ENCODE measurements at regions not wholly inside any gene's neighbourhood (a gene's known extent, or its start where the extent isn't known, plus 50 kb on each side); places are given as distances from the start of the nearest gene placed in this dataset.

GRCh38 chr3:130839813-130840212, 54.1 kb upstream of the ATP2C1 start:
- TF ChIP-seq, protein P1, sequence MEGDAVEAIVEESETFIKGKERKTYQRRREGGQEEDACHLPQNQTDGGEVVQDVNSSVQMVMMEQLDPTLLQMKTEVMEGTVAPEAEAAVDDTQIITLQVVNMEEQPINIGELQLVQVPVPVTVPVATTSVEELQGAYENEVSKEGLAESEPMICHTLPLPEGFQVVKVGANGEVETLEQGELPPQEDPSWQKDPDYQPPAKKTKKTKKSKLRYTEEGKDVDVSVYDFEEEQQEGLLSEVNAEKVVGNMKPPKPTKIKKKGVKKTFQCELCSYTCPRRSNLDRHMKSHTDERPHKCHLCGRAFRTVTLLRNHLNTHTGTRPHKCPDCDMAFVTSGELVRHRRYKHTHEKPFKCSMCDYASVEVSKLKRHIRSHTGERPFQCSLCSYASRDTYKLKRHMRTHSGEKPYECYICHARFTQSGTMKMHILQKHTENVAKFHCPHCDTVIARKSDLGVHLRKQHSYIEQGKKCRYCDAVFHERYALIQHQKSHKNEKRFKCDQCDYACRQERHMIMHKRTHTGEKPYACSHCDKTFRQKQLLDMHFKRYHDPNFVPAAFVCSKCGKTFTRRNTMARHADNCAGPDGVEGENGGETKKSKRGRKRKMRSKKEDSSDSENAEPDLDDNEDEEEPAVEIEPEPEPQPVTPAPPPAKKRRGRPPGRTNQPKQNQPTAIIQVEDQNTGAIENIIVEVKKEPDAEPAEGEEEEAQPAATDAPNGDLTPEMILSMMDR (IDR thresholded peaks at IDR 0.05; ENCODE audit: insufficient read depth, low read length), result no peak
- TF ChIP-seq POLR2AphosphoS5 (IDR thresholded peaks at IDR 0.05; ENCODE audit: low read depth), result no peak
- TF ChIP-seq SPI1 (IDR thresholded peaks at IDR 0.05; ENCODE audit: borderline replicate concordance, low read depth), result no peak
- TF ChIP-seq, protein P2, sequence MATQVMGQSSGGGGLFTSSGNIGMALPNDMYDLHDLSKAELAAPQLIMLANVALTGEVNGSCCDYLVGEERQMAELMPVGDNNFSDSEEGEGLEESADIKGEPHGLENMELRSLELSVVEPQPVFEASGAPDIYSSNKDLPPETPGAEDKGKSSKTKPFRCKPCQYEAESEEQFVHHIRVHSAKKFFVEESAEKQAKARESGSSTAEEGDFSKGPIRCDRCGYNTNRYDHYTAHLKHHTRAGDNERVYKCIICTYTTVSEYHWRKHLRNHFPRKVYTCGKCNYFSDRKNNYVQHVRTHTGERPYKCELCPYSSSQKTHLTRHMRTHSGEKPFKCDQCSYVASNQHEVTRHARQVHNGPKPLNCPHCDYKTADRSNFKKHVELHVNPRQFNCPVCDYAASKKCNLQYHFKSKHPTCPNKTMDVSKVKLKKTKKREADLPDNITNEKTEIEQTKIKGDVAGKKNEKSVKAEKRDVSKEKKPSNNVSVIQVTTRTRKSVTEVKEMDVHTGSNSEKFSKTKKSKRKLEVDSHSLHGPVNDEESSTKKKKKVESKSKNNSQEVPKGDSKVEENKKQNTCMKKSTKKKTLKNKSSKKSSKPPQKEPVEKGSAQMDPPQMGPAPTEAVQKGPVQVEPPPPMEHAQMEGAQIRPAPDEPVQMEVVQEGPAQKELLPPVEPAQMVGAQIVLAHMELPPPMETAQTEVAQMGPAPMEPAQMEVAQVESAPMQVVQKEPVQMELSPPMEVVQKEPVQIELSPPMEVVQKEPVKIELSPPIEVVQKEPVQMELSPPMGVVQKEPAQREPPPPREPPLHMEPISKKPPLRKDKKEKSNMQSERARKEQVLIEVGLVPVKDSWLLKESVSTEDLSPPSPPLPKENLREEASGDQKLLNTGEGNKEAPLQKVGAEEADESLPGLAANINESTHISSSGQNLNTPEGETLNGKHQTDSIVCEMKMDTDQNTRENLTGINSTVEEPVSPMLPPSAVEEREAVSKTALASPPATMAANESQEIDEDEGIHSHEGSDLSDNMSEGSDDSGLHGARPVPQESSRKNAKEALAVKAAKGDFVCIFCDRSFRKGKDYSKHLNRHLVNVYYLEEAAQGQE (IDR thresholded peaks at IDR 0.05; ENCODE audit: insufficient replicate concordance, low read depth), result no peak
- TF ChIP-seq GABPA (IDR thresholded peaks at IDR 0.05; ENCODE audit: low read depth), result no peak

All from HL-60 (cell line).